Left renal pelvis (tissue), 4 donors: ENCODE measurements at regions not wholly inside any gene's neighbourhood (a gene's known extent, or its start where the extent isn't known, plus 50 kb on each side); places are given as distances from the start of the nearest gene placed in this dataset.
"Not testable (repeated sequence)": the region's sequence is repeated elsewhere in the genome, so short reads cannot be mapped to it uniquely, and the experiment has no call there.

Source experiments
- DNase-seq, 4 donors: peaks; one replicate each; pipeline ENCODE4 v3.0.0-alpha.2; 2013; ENCODE audit warnings: low read depth in 4 of 4, low spot score in 3 of 4

- no peak for DNase-seq
Measured at GRCh38 chr1:194860248-194861201, 1674.1 kb upstream of the B3GALT2 start.

GRCh38 chr1:194859481-194860154 is 1673.2 kb upstream of the B3GALT2 start:
- DNase-seq, result not testable (repeated sequence)

- DNase-seq, result not testable (repeated sequence)
Measured at GRCh38 chr1:194858811-194859480, 1672.5 kb upstream of the B3GALT2 start.

GRCh38 chr1:194857413-194857812 is 1671.0 kb upstream of the B3GALT2 start:
- DNase-seq, result no peak

GRCh38 chr1:194848846-194849245 is 1662.4 kb upstream of the B3GALT2 start:
- DNase-seq, result peak in 1 of 4 donors; percentile 2

- DNase-seq, result no peak
Measured at GRCh38 chr1:194846488-194846887, 1660.1 kb upstream of the B3GALT2 start.

- DNase-seq, result no peak
Measured at GRCh38 chr1:194843077-194843476, 1656.7 kb upstream of the B3GALT2 start.

GRCh38 chr1:194833111-194833510 is 1646.7 kb upstream of the B3GALT2 start:
- no peak for DNase-seq

- DNase-seq, result not testable (repeated sequence)
Measured at GRCh38 chr1:194831595-194831994, 1645.2 kb upstream of the B3GALT2 start.

GRCh38 chr1:194830387-194830786 is 1644.0 kb upstream of the B3GALT2 start:
- DNase-seq, result no peak

GRCh38 chr1:194829492-194829891 is 1643.1 kb upstream of the B3GALT2 start:
- no peak for DNase-seq

- DNase-seq, result no peak
Measured at GRCh38 chr1:194825382-194825781, 1639.0 kb upstream of the B3GALT2 start.

GRCh38 chr1:194821091-194821490 is 1634.7 kb upstream of the B3GALT2 start:
- DNase-seq, result no peak

GRCh38 chr1:194818674-194819073 is 1632.3 kb upstream of the B3GALT2 start:
- no peak for DNase-seq

- no peak for DNase-seq
Measured at GRCh38 chr1:194816859-194817258, 1630.4 kb upstream of the B3GALT2 start.

- no peak for DNase-seq
Measured at GRCh38 chr1:194813096-194813495, 1626.7 kb upstream of the B3GALT2 start.

GRCh38 chr1:194809665-194810064 is 1623.3 kb upstream of the B3GALT2 start:
- DNase-seq, result no peak

GRCh38 chr1:194809215-194809614 is 1622.8 kb upstream of the B3GALT2 start:
- DNase-seq, result no peak

- DNase-seq, result no peak
Measured at GRCh38 chr1:194807530-194808220, 1621.3 kb upstream of the B3GALT2 start.

GRCh38 chr1:194802572-194802971 is 1616.2 kb upstream of the B3GALT2 start:
- DNase-seq, result no peak
